OCI-LY1 (cell line): ENCODE measurements at regions not wholly inside any gene's neighbourhood (a gene's known extent, or its start where the extent isn't known, plus 50 kb on each side); places are given as distances from the start of the nearest gene placed in this dataset.

Source experiments
- CTCF ChIP-seq: fragments of 200-600 bp; sonication (generic), shearing (Covaris generic); IDR thresholded peaks from 2 replicates; pipeline ENCODE4 v1.5.1; 2017; ENCODE audit warnings: mild to moderate bottlenecking, antibody characterized with exemption, low read length, moderate library complexity, mixed read lengths
- EZH2 ChIP-seq: fragments of 200-600 bp; sonication (generic), shearing (Covaris generic); IDR thresholded peaks from 2 replicates; pipeline ENCODE4 v1.8.0; 2017; ENCODE audit warnings: borderline replicate concordance, mixed run types, mild to moderate bottlenecking, antibody characterized with exemption, low read length, moderate library complexity, mixed read lengths

- TF ChIP-seq CTCF: no peak
- TF ChIP-seq EZH2: no peak
These were observed 246.8 kb downstream of the RAD51AP2 start for GRCh38 chr2:17271416-17271815.
